Astrocyte of the cerebellum (primary cell): ENCODE measurements at regions not wholly inside any gene's neighbourhood (a gene's known extent, or its start where the extent isn't known, plus 50 kb on each side); places are given as distances from the start of the nearest gene placed in this dataset.

Experiments
- DNase-seq: peaks from one replicate; pipeline ENCODE4 v3.0.0-alpha.2; 2011; ENCODE audit warnings: low read depth
- H3K4me3 ChIP-seq: 2 replicates; pipeline ENCODE4 v1.5.1; 2011; ENCODE audit warnings: mild to moderate bottlenecking, low read depth, low read length, moderate library complexity
- CTCF ChIP-seq: IDR thresholded peaks from 2 replicates; pipeline ENCODE4 v1.5.1; 2012; ENCODE audit warnings: low read length, low read depth, moderate library complexity, mild to moderate bottlenecking; ENCODE audit errors: missing control alignments
- in situ Hi-C: cut with HindIII; loops from 2 replicates; pipeline ENCODE4 v1.10.0; 2017; ENCODE audit warnings: low sequenced_read_pairs

- in situ Hi-C loops, result no loop called here
- no peak overlapping the region for H3K4me3 ChIP-seq
- DNase-seq, result no peak
- TF ChIP-seq CTCF, result no peak
Measured at GRCh38 chr13:97567510-97568243, 133.7 kb downstream of the RAP2A start.

GRCh38 chr13:97568850-97569249, 134.9 kb downstream of the RAP2A start:
- in situ Hi-C loops, result no loop called here
- H3K4me3 ChIP-seq, result no peak overlapping the region
- no peak for TF ChIP-seq CTCF
- no peak for DNase-seq

- no peak overlapping the region for H3K4me3 ChIP-seq
- no peak for TF ChIP-seq CTCF
- in situ Hi-C loops, result no loop called here
- no peak for DNase-seq
Measured at GRCh38 chr13:97569841-97570240, 135.9 kb downstream of the RAP2A start.

- TF ChIP-seq CTCF, result no peak
- in situ Hi-C loops, result no loop called here
- no peak overlapping the region for H3K4me3 ChIP-seq
- DNase-seq, result no peak
Measured at GRCh38 chr13:97570442-97570841, 136.5 kb downstream of the RAP2A start.

- TF ChIP-seq CTCF, result no peak
- DNase-seq, result no peak
Measured at GRCh38 chr13:97573011-97573410, 139.0 kb downstream of the RAP2A start.

GRCh38 chr13:97574926-97575325, 141.0 kb downstream of the RAP2A start:
- no peak overlapping the region for H3K4me3 ChIP-seq
- in situ Hi-C loops, result no loop called here
- no peak for DNase-seq
- TF ChIP-seq CTCF, result peak; percentile 25

More at GRCh38 chr13:97573011-97573410, 139.0 kb downstream of the RAP2A start:
- in situ Hi-C loops, result no loop called here
- no peak overlapping the region for H3K4me3 ChIP-seq
